ENCODE measurements at regions not wholly inside any gene's neighbourhood (a gene's known extent, or its start where the extent isn't known, plus 50 kb on each side); places are given as distances from the start of the nearest gene placed in this dataset.
"Not testable (repeated sequence)": the region's sequence is repeated elsewhere in the genome, so short reads cannot be mapped to it uniquely, and the experiment has no call there.

DNA sequence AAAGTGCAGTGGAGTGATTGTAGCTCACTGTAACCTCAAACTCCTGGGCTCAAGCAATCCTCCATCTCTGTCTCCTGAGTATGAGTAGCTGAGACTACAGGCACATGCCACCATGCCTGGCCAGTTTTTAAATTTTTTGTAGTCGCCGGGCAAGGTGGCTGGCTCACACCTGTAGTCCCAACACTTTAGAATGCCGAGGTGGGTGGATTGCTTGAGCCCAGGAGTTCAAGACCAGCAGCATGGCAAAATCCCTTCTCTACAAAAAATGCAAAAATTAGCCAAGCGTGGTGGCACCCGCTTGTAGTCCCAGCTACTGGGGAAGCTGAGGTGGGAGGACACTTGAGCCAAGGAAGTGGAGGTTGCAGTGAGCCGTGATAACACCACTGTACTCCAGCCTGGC, 219.5 kb downstream of the KLHL28 start:
- no peaks in the 10 kb centered on the region for H3K36me3 Mint-ChIP-seq (ENCODE audit: low read depth)
- no peak overlapping the region for H3K4me3 Mint-ChIP-seq
- no peak for DNase-seq (ENCODE audit: low read depth, low spot score)
- no peaks in the 10 kb centered on the region for H3K4me1 Mint-ChIP-seq
- H3K27ac Mint-ChIP-seq (ENCODE audit: unreplicated experiment) = no peak overlapping the region
- TF ChIP-seq, protein P1, sequence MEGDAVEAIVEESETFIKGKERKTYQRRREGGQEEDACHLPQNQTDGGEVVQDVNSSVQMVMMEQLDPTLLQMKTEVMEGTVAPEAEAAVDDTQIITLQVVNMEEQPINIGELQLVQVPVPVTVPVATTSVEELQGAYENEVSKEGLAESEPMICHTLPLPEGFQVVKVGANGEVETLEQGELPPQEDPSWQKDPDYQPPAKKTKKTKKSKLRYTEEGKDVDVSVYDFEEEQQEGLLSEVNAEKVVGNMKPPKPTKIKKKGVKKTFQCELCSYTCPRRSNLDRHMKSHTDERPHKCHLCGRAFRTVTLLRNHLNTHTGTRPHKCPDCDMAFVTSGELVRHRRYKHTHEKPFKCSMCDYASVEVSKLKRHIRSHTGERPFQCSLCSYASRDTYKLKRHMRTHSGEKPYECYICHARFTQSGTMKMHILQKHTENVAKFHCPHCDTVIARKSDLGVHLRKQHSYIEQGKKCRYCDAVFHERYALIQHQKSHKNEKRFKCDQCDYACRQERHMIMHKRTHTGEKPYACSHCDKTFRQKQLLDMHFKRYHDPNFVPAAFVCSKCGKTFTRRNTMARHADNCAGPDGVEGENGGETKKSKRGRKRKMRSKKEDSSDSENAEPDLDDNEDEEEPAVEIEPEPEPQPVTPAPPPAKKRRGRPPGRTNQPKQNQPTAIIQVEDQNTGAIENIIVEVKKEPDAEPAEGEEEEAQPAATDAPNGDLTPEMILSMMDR (conservative IDR thresholded peaks at IDR 0.05) = no peak
- no peaks in the 10 kb centered on the region for H3K27me3 Mint-ChIP-seq (ENCODE audit: low read depth)
- H3K9me3 Mint-ChIP-seq = peaks cover 4% of the 10 kb centered on the region

DNA sequence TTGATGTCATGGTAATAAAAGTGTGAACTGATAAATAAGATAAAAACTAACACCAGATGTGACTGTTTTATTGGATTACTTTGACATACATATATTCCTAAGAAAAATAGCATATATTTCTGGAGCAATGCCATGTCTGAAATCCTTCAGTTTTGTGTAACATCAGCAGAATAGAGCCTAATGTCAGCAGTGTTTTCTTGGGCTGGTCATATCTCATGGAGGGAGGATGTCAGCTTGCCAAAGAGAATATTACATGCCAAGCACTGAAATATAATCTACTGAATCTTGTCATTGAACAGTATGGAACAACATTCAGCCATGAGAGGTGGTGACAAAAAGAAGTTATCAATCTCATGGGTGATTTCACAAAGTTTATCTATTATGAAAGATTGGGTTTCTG, 220.3 kb downstream of the KLHL28 start:
- TF ChIP-seq, protein P1 (conservative IDR thresholded peaks at IDR 0.05) = no peak
- DNase-seq (ENCODE audit: low read depth, low spot score) = no peak
- Mint-ChIP-seq H3K36me3 (ENCODE audit: low read depth) (no peaks in the 10 kb centered on the region), H3K4me1 (no peaks in the 10 kb centered on the region), H3K27ac (ENCODE audit: unreplicated experiment) (no peak overlapping the region), H3K4me3 (no peak overlapping the region), H3K9me3 (peaks cover 2% of the 10 kb centered on the region), H3K27me3 (ENCODE audit: low read depth) (no peaks in the 10 kb centered on the region)

DNA sequence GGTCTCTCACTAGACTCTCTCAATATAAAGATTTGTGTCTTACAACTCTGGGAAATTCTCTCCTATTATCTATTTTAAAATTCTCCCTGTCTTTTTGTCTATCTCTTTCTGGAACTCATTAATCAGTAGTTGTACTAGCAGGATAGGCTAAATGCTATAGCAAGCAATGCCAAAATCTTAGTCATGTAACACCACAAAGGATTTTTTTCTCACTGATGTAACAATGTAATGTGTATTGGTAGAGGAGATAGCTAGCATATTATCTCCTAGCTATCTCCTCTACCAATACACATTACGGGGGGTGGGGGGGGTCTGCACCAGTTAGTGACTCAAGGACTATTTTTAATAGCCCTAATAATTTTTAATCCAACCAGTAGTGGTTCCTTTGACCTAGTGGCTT, 225.4 kb downstream of the KLHL28 start:
- no peak overlapping the region for H3K4me3 Mint-ChIP-seq
- TF ChIP-seq, protein P1 (conservative IDR thresholded peaks at IDR 0.05) = no peak
- no peaks in the 10 kb centered on the region for H3K27me3 Mint-ChIP-seq (ENCODE audit: low read depth)
- H3K9me3 Mint-ChIP-seq = no peaks in the 10 kb centered on the region
- DNase-seq (ENCODE audit: low read depth, low spot score) = no peak
- no peaks in the 10 kb centered on the region for H3K4me1 Mint-ChIP-seq
- H3K27ac Mint-ChIP-seq (ENCODE audit: unreplicated experiment) = no peak overlapping the region
- no peaks in the 10 kb centered on the region for H3K36me3 Mint-ChIP-seq (ENCODE audit: low read depth)

DNA sequence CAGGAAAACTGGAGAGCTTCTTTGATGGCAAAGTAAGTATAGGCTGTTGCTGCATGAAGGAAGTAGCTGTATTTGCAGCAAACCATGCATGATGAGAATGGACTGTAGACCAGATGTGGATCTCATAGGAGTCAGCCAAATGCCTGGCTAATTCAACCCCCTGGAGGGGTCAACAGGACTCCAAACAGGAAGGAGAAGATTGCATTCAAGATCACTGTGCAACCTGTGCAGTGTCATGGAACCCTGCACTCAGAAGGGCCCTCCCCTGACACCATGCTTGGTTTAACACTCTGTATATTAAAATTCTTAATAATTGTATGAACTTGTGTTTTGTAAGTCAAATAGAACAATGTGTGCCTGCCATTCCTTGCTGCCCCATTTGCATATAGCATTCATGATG, 225.1 kb upstream of the FSCB start:
- no peaks in the 10 kb centered on the region for H3K9me3 Mint-ChIP-seq
- H3K27ac Mint-ChIP-seq (ENCODE audit: unreplicated experiment) = no peak overlapping the region
- TF ChIP-seq, protein P1 (conservative IDR thresholded peaks at IDR 0.05) = no peak
- no peaks in the 10 kb centered on the region for H3K4me1 Mint-ChIP-seq
- H3K27me3 Mint-ChIP-seq (ENCODE audit: low read depth) = no peaks in the 10 kb centered on the region
- H3K36me3 Mint-ChIP-seq (ENCODE audit: low read depth) = no peaks in the 10 kb centered on the region
- H3K4me3 Mint-ChIP-seq = no peak overlapping the region
- no peak for DNase-seq (ENCODE audit: low read depth, low spot score)

DNA sequence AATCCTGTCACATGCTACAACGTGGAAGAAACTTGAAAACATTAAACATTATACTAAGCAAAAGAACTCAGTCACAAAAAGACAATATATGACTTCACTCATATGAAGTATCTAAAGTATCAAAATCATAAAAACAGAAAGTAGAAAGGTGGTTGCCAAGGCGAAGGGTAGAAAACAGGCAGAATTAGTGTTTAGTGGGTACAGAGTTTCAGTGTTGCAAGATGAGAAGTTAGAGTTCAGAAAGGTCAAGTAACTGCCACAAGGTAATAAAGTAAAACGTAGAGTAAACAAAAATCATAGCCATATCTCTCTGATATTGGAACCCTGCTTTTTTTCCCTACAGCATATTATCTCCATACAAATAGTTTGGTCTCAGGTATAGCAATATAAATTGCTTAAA, 223.8 kb upstream of the FSCB start:
- no peaks in the 10 kb centered on the region for H3K9me3 Mint-ChIP-seq
- no peaks in the 10 kb centered on the region for H3K27me3 Mint-ChIP-seq (ENCODE audit: low read depth)
- no peak overlapping the region for H3K27ac Mint-ChIP-seq (ENCODE audit: unreplicated experiment)
- no peaks in the 10 kb centered on the region for H3K36me3 Mint-ChIP-seq (ENCODE audit: low read depth)
- H3K4me3 Mint-ChIP-seq = no peak overlapping the region
- H3K4me1 Mint-ChIP-seq = no peaks in the 10 kb centered on the region
- DNase-seq (ENCODE audit: low read depth, low spot score) = no peak
- TF ChIP-seq, protein P1 (conservative IDR thresholded peaks at IDR 0.05) = no peak

DNA sequence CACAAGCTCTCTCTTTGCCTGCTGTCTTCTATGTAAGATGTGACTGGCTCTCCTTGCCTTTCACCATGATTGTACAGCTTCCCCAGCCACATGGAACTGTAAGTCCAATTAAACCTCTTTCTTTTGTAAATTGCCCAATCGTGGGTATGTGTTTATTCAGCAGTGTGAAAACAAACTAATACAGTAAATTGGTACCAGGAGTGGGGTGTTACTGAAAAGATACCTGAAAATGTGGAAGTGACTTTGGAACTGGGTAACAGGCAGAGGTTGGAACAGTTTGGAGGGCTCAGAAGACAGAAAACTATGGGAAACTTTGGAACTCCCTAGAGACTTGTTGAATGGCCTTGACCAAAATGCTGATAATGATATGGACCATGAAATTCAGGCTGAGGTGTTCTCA, 214.3 kb upstream of the FSCB start:
- H3K27ac Mint-ChIP-seq (ENCODE audit: unreplicated experiment); H3K4me1 Mint-ChIP-seq; DNase-seq (ENCODE audit: low read depth, low spot score); H3K27me3 Mint-ChIP-seq (ENCODE audit: low read depth); H3K36me3 Mint-ChIP-seq (ENCODE audit: low read depth); H3K4me3 Mint-ChIP-seq: not testable (repeated sequence)
- peaks cover 23% of the 10 kb centered on the region for H3K9me3 Mint-ChIP-seq

Data from neural crest cell (in vitro differentiated cells).